Stimulated activated naive CD8-positive, alpha-beta T cell treated with anti-CD3 and anti-CD28 coated beads, Interleukin-15, amount 100 ng/mL, for 72 hours (primary cell): ENCODE measurements at regions not wholly inside any gene's neighbourhood (a gene's known extent, or its start where the extent isn't known, plus 50 kb on each side); places are given as distances from the start of the nearest gene placed in this dataset.
"Not testable (repeated sequence)": the region's sequence is repeated elsewhere in the genome, so short reads cannot be mapped to it uniquely, and the experiment has no call there.

ENCODE experiments used
- ATAC-seq: fragments of 150-1000 bp; cut with Tn5 transposase; 2 replicates; pipeline ENCODE4 v1.10.0; 2021; ENCODE audit warnings: mild to moderate bottlenecking, moderate library complexity
- DNase-seq, 2 donors: peaks; one replicate each; pipeline ENCODE4 v3.0.0; 2021 to 2022
- H3K27ac Mint-ChIP-seq, 2 donors: one replicate each; pipeline ENCODE4 v1.8.0; 2022; ENCODE audit warnings: mild to moderate bottlenecking in 2 of 2, mixed read lengths in 2 of 2, moderate library complexity in 2 of 2
- H3K27me3 Mint-ChIP-seq: one replicate; pipeline ENCODE4 v1.8.0; 2022; ENCODE audit warnings: mixed read lengths
- H3K4me1 Mint-ChIP-seq: one replicate; pipeline ENCODE4 v1.8.0; 2022; ENCODE audit warnings: mild to moderate bottlenecking, mixed read lengths
- H3K4me3 Mint-ChIP-seq, 2 donors: one replicate each; pipeline ENCODE4 v1.8.0; 2022; ENCODE audit warnings: mild to moderate bottlenecking in 2 of 2, mixed read lengths in 2 of 2, moderate library complexity in 1 of 2
- H3K9me3 Mint-ChIP-seq, 2 donors: one replicate each; pipeline ENCODE4 v1.8.0; 2022; ENCODE audit warnings: mixed read lengths in 2 of 2

- ATAC-seq (peak; percentile 70), DNase-seq (peak; percentile 81 to 84)
- Mint-ChIP-seq H3K4me1 (peaks cover 68% of the 10 kb centered on the region), H3K9me3 (no peaks in the 10 kb centered on the region), H3K27ac (no peak overlapping the region), H3K4me3 (peak overlapping the region; percentile 24 to 77), H3K27me3 (peaks cover 99% of the 10 kb centered on the region)
Measured at GRCh38 chr20:25859649-25860530, 163.2 kb upstream of the ZNF337 start.

- H3K4me1 Mint-ChIP-seq = peaks cover 67% of the 10 kb centered on the region
- no peaks in the 10 kb centered on the region for H3K9me3 Mint-ChIP-seq
- ATAC-seq = no peak
- peaks cover 93% of the 10 kb centered on the region for H3K27me3 Mint-ChIP-seq
- H3K27ac Mint-ChIP-seq = no peak overlapping the region
- peak overlapping the region; percentile 43 to 58 for H3K4me3 Mint-ChIP-seq
- DNase-seq = no peak
Measured at GRCh38 chr20:25858495-25859425, 162.1 kb upstream of the ZNF337 start.

GRCh38 chr20:25857091-25857788, 160.6 kb upstream of the ZNF337 start:
- Mint-ChIP-seq H3K4me3 (peak overlapping the region; percentile 43 to 58), H3K27me3 (peaks cover 78% of the 10 kb centered on the region), H3K4me1 (peaks cover 63% of the 10 kb centered on the region)
- not testable (repeated sequence) for ATAC-seq, H3K9me3 Mint-ChIP-seq, DNase-seq, H3K27ac Mint-ChIP-seq

GRCh38 chr20:25856256-25856884, 159.7 kb upstream of the ZNF337 start:
- no peak overlapping the region for H3K27ac Mint-ChIP-seq
- DNase-seq (no peak), ATAC-seq (no peak)
- H3K4me3 Mint-ChIP-seq = peak overlapping the region in 1 of 2 donors; percentile 20
- H3K27me3 Mint-ChIP-seq = peaks cover 69% of the 10 kb centered on the region
- peaks cover 55% of the 10 kb centered on the region for H3K4me1 Mint-ChIP-seq
- H3K9me3 Mint-ChIP-seq = no peaks in the 10 kb centered on the region

- ATAC-seq, DNase-seq, H3K9me3 Mint-ChIP-seq, H3K27ac Mint-ChIP-seq, H3K4me3 Mint-ChIP-seq: not testable (repeated sequence)
- peaks cover 62% of the 10 kb centered on the region for H3K27me3 Mint-ChIP-seq
- peaks cover 47% of the 10 kb centered on the region for H3K4me1 Mint-ChIP-seq
Measured at GRCh38 chr20:25855451-25856156, 159.0 kb upstream of the ZNF337 start.

GRCh38 chr20:25854666-25855065, 158.0 kb upstream of the ZNF337 start:
- not testable (repeated sequence) for H3K27ac Mint-ChIP-seq

DNA sequence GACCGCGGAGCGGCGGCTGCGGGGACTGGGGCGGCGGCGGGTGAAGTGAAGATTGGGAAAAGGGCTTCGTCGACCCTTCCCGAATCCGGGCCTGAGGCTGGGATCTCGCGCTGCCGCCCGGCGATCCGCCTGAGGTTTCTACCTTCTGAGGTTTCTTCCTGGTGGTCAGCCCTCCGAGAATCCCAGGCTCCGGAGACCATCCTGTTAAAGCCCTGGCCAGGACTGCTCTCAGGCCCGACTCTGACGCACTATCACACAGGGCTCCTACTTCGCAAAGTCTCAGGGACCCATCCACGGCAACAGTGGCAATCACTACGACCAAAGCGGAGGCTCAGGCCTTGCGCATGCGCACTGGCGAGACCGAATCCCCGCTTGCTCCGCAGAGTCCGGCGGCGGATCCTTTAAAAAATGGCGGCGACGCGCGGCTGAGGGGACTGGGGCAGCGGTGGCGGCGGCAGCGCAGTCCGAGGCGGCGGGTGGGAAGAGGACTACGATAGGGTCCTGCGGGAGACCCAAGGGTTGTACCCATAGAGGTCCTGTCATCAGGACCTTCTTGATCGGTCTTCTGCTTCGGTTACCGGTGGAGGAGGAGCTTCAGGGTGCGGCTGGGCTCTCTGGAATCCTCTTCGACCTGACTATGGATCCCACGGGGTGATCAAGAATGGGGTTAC, 157.2 kb upstream of the ZNF337 start:
- DNase-seq (peak; percentile 73 to 86), ATAC-seq (peak; percentile 87)
- H3K9me3 Mint-ChIP-seq = not testable (repeated sequence)
- Mint-ChIP-seq H3K27ac (peak overlapping the region; percentile 81 to 85), H3K27me3 (peaks cover 44% of the 10 kb centered on the region), H3K4me3 (peak overlapping the region; percentile 90 to 92), H3K4me1 (peaks cover 31% of the 10 kb centered on the region)

More at GRCh38 chr20:25854666-25855065, 158.0 kb upstream of the ZNF337 start:
- Mint-ChIP-seq H3K27me3 (peaks cover 52% of the 10 kb centered on the region), H3K4me1 (peaks cover 39% of the 10 kb centered on the region), H3K4me3 (peak overlapping the region; percentile 90 to 92)
- not testable (repeated sequence) for H3K9me3 Mint-ChIP-seq, ATAC-seq, DNase-seq

GRCh38 chr20:25852968-25853717, 156.5 kb upstream of the ZNF337 start:
- not testable (repeated sequence) for DNase-seq, H3K9me3 Mint-ChIP-seq, ATAC-seq
- Mint-ChIP-seq H3K27me3 (peaks cover 37% of the 10 kb centered on the region), H3K27ac (peak overlapping the region; percentile 81 to 85), H3K4me1 (peaks cover 27% of the 10 kb centered on the region), H3K4me3 (peak overlapping the region; percentile 90 to 92)

DNA sequence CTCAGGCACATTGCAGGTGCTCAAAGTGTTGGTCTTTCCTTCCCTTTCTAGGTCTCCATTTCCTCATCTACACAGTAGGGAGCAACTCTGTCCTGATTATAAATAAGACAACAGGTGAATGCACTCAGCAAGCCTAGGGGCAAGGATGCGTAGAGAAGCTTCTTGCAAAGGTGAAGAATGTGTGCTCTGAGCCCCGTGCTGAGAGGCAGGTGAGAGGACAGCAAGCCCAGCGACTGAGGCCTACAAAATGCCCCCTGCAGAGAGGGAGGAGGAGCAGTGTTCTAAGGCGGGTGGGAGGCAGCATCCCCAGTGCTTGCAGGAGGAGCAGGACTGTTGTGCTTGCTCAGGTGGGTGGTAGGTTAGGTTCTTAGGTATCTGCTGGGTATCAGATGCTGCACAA, 153.5 kb upstream of the ZNF337 start:
- not testable (repeated sequence) for ATAC-seq, H3K27ac Mint-ChIP-seq, H3K9me3 Mint-ChIP-seq, H3K27me3 Mint-ChIP-seq, H3K4me3 Mint-ChIP-seq, DNase-seq
- peaks cover 18% of the 10 kb centered on the region for H3K4me1 Mint-ChIP-seq

- ATAC-seq (no peak), DNase-seq (no peak)
- Mint-ChIP-seq H3K27ac (no peak overlapping the region), H3K27me3 (no peaks in the 10 kb centered on the region), H3K4me1 (peaks cover 6% of the 10 kb centered on the region), H3K9me3 (no peaks in the 10 kb centered on the region), H3K4me3 (no peak overlapping the region)
Measured at GRCh38 chr20:25848222-25848621, 151.6 kb upstream of the ZNF337 start.

DNA sequence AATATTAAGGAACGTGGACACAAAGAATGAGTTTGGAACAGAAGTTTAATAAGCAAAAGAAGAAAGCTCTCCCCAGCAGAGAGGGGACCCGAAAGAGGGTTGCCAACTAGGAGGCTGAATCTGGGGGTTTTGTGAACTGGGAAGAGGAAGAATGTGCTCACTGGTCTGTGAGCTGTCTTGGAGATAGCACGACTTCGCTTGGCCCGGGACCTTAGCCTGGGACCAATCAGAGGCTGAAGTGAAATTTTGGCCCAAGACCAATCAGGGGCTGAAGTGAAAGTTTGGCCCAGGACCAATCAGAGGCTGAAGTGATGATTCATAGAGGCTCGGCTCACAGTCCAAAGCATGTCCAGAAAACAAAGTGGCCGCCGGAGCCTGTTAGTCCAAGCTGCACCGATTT, 148.0 kb upstream of the ZNF337 start:
- not testable (repeated sequence) for H3K4me1 Mint-ChIP-seq, H3K4me3 Mint-ChIP-seq, DNase-seq, H3K27ac Mint-ChIP-seq, H3K27me3 Mint-ChIP-seq, H3K9me3 Mint-ChIP-seq, ATAC-seq

DNA sequence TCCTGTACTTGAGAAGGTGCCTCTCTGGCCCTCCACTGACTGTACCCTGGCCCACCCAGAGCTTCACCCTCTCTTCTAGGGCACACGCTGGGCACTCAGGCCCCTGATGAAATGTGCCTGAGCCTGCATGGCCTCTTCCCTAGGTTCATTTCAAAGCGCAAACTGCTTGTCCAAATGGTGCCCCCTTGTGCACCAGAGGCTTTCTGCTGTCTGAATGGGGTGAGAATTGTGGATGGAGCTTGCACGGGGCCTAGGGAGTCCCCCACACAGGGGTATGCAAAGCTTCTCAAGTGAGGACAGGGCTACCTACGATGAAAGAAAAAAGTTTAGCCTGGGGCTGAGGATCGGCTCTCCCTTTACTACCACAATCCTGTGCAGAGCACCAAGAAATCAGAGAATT, 116.9 kb upstream of the ZNF337 start:
- not testable (repeated sequence) for H3K27ac Mint-ChIP-seq

More for the DNA sequence above, 116.9 kb upstream of the ZNF337 start:
- not testable (repeated sequence) for H3K4me3 Mint-ChIP-seq, H3K27me3 Mint-ChIP-seq, ATAC-seq, H3K4me1 Mint-ChIP-seq, DNase-seq, H3K9me3 Mint-ChIP-seq
